H1 (cell line): ENCODE measurements at regions not wholly inside any gene's neighbourhood (a gene's known extent, or its start where the extent isn't known, plus 50 kb on each side); places are given as distances from the start of the nearest gene placed in this dataset.

Source experiments
- CTCF ChIA-PET: fragments of 300-600 bp; sonication (Branson Sonifier 250); formaldehyde crosslinking; loops from one replicate; lab custom pipeline; 2021; ENCODE audit not compliant: partially characterized antibody; lab: Charles Lee
- POLR2A ChIA-PET: fragments of 300-600 bp; sonication (Branson Sonifier 250); formaldehyde crosslinking; loops from one replicate; lab custom pipeline; 2021; ENCODE audit warnings: inconsistent platforms; ENCODE audit not compliant: partially characterized antibody; lab: Charles Lee
- DNase-seq, 2 experiments: peaks; one replicate each; pipeline versions ENCODE4 v3.0.0 to v3.0.0-alpha.2; 2010 to 2022; ENCODE audit warnings: low spot score in 2 of 2, low read depth in 1 of 2, mixed read lengths in 1 of 2
- FAIRE-seq: peaks from 2 replicates; lab custom pipeline; 2011; peaks lifted over from hg19 to GRCh38; lab: Jason Lieb, UNC
- H2AFZ ChIP-seq: 2 replicates; pipeline ENCODE4 v1.8.1; 2012; ENCODE audit warnings: low read length, inconsistent platforms
- H2AK5ac ChIP-seq: 2 replicates; pipeline ENCODE4 v1.6.1; 2013; ENCODE audit warnings: low read depth, low read length
- H2BK120ac ChIP-seq: replicated peaks from 2 replicates; pipeline ENCODE3; 2013; ENCODE audit warnings: low read depth, low read length, inconsistent platforms
- H2BK12ac ChIP-seq: 2 replicates; pipeline ENCODE4 v1.6.1; 2013; ENCODE audit warnings: low read depth, low read length
- H2BK15ac ChIP-seq: 2 replicates; pipeline ENCODE4 v1.6.1; 2013; ENCODE audit warnings: low read length
- H2BK20ac ChIP-seq: 2 replicates; pipeline ENCODE4 v1.6.1; 2013; ENCODE audit warnings: low read length
- H2BK5ac ChIP-seq: 2 replicates; pipeline ENCODE4 v1.6.1; 2013; ENCODE audit warnings: low read depth, low read length
- H3K14ac ChIP-seq: 2 replicates; pipeline ENCODE4 v1.6.1; 2013; ENCODE audit warnings: inconsistent platforms; ENCODE audit not compliant: insufficient read length
- H3K18ac ChIP-seq: 2 replicates; pipeline ENCODE4 v1.6.1; 2013; ENCODE audit warnings: low read length; ENCODE audit errors: extremely low read depth
- H3K23ac ChIP-seq: 2 replicates; pipeline ENCODE4 v1.6.1; 2013; ENCODE audit warnings: inconsistent platforms; ENCODE audit not compliant: insufficient read length
- H3K23me2 ChIP-seq: 2 replicates; pipeline ENCODE4 v1.6.1; 2013; ENCODE audit warnings: low read depth, low read length
- H3K27ac ChIP-seq: 2 replicates; pipeline ENCODE4 v1.6.1; 2011; ENCODE audit warnings: low read depth, low read length, inconsistent platforms
- H3K27me3 ChIP-seq, 4 experiments: replicated peaks in 1 of 4; 1 replicate in 1 of 4; 2 replicates in 3 of 4; pipeline versions ENCODE4 v1.6.1 to v1.8.1; 2011 to 2013; ENCODE audit warnings: low read length in 3 of 4, mild to moderate bottlenecking in 3 of 4, inconsistent platforms in 2 of 4, mixed read lengths in 2 of 4, moderate library complexity in 1 of 4; ENCODE audit not compliant: control insufficient read depth in 3 of 4, insufficient read depth in 3 of 4; ENCODE audit errors: extremely low read depth in 1 of 4
- H3K36me3 ChIP-seq, 4 experiments: 2 replicates each; pipeline versions ENCODE4 v1.6.1 to v1.8.1; 2011 to 2013; ENCODE audit warnings: mild to moderate bottlenecking in 4 of 4, low read length in 3 of 4, moderate library complexity in 2 of 4, control low read depth in 1 of 4, inconsistent platforms in 1 of 4; ENCODE audit not compliant: insufficient read depth in 4 of 4, control insufficient read depth in 2 of 4
- H3K4ac ChIP-seq: replicated peaks from 2 replicates; pipeline ENCODE3; 2013; ENCODE audit warnings: low read length, low read depth, mixed read lengths, inconsistent platforms; ENCODE audit not compliant: insufficient read length
- H3K4me1 ChIP-seq, 4 experiments: replicated peaks in 1 of 4; 1 replicate in 1 of 4; 2 replicates in 3 of 4; pipeline versions ENCODE4 v1.6.1 to v1.8.1; 2011 to 2013; ENCODE audit warnings: low read length in 3 of 4, inconsistent platforms in 2 of 4, mixed read lengths in 1 of 4; ENCODE audit not compliant: insufficient read depth in 4 of 4, control insufficient read depth in 3 of 4
- H3K4me2 ChIP-seq, 2 experiments: 2 replicates each; pipeline versions ENCODE4 v1.6.1 to v1.8.1; 2011 to 2013; ENCODE audit warnings: low read depth in 2 of 2, low read length in 2 of 2, control low read depth in 1 of 2, inconsistent platforms in 1 of 2, mild to moderate bottlenecking in 1 of 2; ENCODE audit not compliant: insufficient read depth in 1 of 2
- H3K4me3 ChIP-seq, 4 experiments: fragments of 200-600, 300-600 bp in 1 of 4; sonication (generic), shearing (Covaris generic), sonication (Bioruptor Twin) in 1 of 4; 2 replicates each; pipeline versions ENCODE4 v1.5.1 to v1.8.1; 2011 to 2016; ENCODE audit warnings: low read length in 4 of 4, low read depth in 3 of 4, control low read depth in 2 of 4, inconsistent platforms in 2 of 4, mild to moderate bottlenecking in 2 of 4, mixed read lengths in 1 of 4, moderate library complexity in 1 of 4; ENCODE audit not compliant: insufficient read depth in 2 of 4; ENCODE audit errors: extremely low read depth in 1 of 4
- H3K56ac ChIP-seq: replicated peaks from 2 replicates; pipeline ENCODE3; 2013; ENCODE audit warnings: low read depth, mild to moderate bottlenecking, mixed read lengths, low read length, inconsistent platforms; ENCODE audit not compliant: insufficient read length
- H3K79me1 ChIP-seq: 2 replicates; pipeline ENCODE4 v1.6.1; 2013; ENCODE audit warnings: low read depth, low read length, control low read depth
- H3K79me2 ChIP-seq, 2 experiments: 2 replicates each; pipeline versions ENCODE4 v1.6.1 to v1.8.1; 2012 to 2013; ENCODE audit warnings: low read length in 2 of 2, mild to moderate bottlenecking in 2 of 2, inconsistent platforms in 1 of 2; ENCODE audit not compliant: insufficient read depth in 2 of 2, control insufficient read depth in 1 of 2
- H3K9ac ChIP-seq, 4 experiments: replicated peaks in 1 of 4; 1 replicate in 1 of 4; 2 replicates in 3 of 4; pipeline versions ENCODE4 v1.6.1 to v1.8.1; 2011 to 2013; ENCODE audit warnings: low read depth in 3 of 4, low read length in 3 of 4, control low read depth in 2 of 4, mild to moderate bottlenecking in 2 of 4, moderate library complexity in 2 of 4, inconsistent platforms in 1 of 4; ENCODE audit errors: extremely low read depth in 1 of 4
- H3K9me3 ChIP-seq, 2 experiments: 2 replicates each; pipeline versions ENCODE4 v1.6.1 to v1.8.1; 2012 to 2013; ENCODE audit warnings: mild to moderate bottlenecking in 2 of 2, moderate library complexity in 2 of 2, control low read depth in 1 of 2, inconsistent platforms in 1 of 2, low read depth in 1 of 2, low read length in 1 of 2, mixed read lengths in 1 of 2; ENCODE audit not compliant: insufficient read depth in 2 of 2
- H4K20me1 ChIP-seq, 2 experiments: replicated peaks in 1 of 2; 2 replicates each; pipeline versions ENCODE3 to v1.8.1; 2011 to 2013; ENCODE audit warnings: inconsistent platforms in 2 of 2, low read length in 2 of 2, mild to moderate bottlenecking in 1 of 2; ENCODE audit not compliant: insufficient read depth in 2 of 2, control insufficient read depth in 1 of 2
- H4K5ac ChIP-seq: 2 replicates; pipeline ENCODE4 v1.6.1; 2013; ENCODE audit warnings: low read length, low read depth, mixed read lengths, inconsistent platforms; ENCODE audit not compliant: insufficient read length
- H4K8ac ChIP-seq: 2 replicates; pipeline ENCODE4 v1.8.0; 2013; ENCODE audit warnings: mild to moderate bottlenecking, moderate library complexity, low read length, inconsistent platforms; ENCODE audit not compliant: insufficient read depth; ENCODE audit errors: extremely low read depth
- H4K91ac ChIP-seq: replicated peaks from 2 replicates; pipeline ENCODE3; 2013; ENCODE audit warnings: low read length, mixed read lengths, inconsistent platforms; ENCODE audit not compliant: insufficient read length
- HDAC2 ChIP-seq, 2 experiments: fragments of 300-600 bp in 1 of 2; sonication (generic) in 1 of 2; IDR thresholded peaks; 2 replicates each; pipeline ENCODE4 v1.6.1; 2011 to 2012; ENCODE audit warnings: low read depth in 2 of 2, low read length in 2 of 2, mild to moderate bottlenecking in 2 of 2, moderate library complexity in 2 of 2, borderline replicate concordance in 1 of 2, inconsistent platforms in 1 of 2
- JUND ChIP-seq: IDR thresholded peaks from 2 replicates; pipeline ENCODE4 v1.6.1; 2011; ENCODE audit warnings: mild to moderate bottlenecking, improper control_type of control experiment, low read length
- KDM1A ChIP-seq: fragments of 200-600, 300-600 bp; sonication (generic); IDR thresholded peaks from 2 replicates; pipeline ENCODE4 v1.7.1; 2016; ENCODE audit warnings: mild to moderate bottlenecking, low read length, borderline replicate concordance
- PHF8 ChIP-seq: fragments of 200-600 bp; sonication (generic); conservative IDR thresholded peaks from 2 replicates; pipeline ENCODE4 v1.7.1; 2012; ENCODE audit warnings: low read depth, mild to moderate bottlenecking, inconsistent platforms, low read length, moderate library complexity
- SIN3A ChIP-seq, 2 experiments: IDR thresholded peaks in 1 of 2; conservative IDR thresholded peaks in 1 of 2; 2 replicates each; pipeline ENCODE4 v1.6.1; 2011 to 2012; ENCODE audit warnings: low read length in 2 of 2, improper control_type of control experiment in 1 of 2, low read depth in 1 of 2, mild to moderate bottlenecking in 1 of 2
- TAF7 ChIP-seq: optimal IDR thresholded peaks from 2 replicates; pipeline ENCODE3; 2011; ENCODE audit warnings: low read depth, mild to moderate bottlenecking, inconsistent platforms, low read length, moderate library complexity, borderline replicate concordance
- WGBS, 2 experiments: shearing (Covaris generic) in 1 of 2; methylation state at CpG; one replicate each; pipeline versions ENCODE4 v1.1.6 to v1.1.7; 2013 to 2015; ENCODE audit warnings: low lambda C conversion rate in 2 of 2, mixed read lengths in 2 of 2, inconsistent platforms in 1 of 2, low coverage in 1 of 2, missing lambda C conversion rate in 1 of 2; ENCODE audit not compliant: insufficient replicate concordance in 2 of 2, insufficient coverage in 1 of 2, insufficient read length in 1 of 2; ENCODE audit errors: extremely low coverage in 1 of 2, missing lambda C conversion rate in 1 of 2; 5-methylcytosine and 5-hydroxymethylcytosine counted together

DNA sequence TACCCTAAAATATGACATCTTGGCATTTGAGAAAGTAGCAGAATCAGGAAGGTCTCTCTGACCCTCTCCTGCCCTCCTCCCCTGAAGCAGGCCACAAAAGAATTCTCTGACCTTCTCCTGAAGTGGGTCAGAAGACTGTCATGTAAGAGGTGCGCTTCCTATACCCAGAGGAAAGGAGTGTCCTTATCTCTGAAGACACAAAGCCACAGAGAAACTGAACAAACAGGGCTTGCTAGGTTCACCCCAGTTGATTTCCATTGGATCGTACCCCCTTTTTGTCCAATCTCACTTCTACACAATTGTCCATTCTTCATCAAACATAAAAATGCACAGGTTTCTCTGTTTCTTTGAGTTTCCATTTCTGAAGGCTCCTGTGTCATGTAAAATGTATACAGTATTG lies 272.0 kb upstream of the SOX4 start:
- FAIRE-seq, result no peak
- 90% methylated on average over 2 of the region's 2 CpGs; no CpG with 5 or more reads in 1 of the 2 experiments for WGBS, 2 experiments

More for the DNA sequence above, 272.0 kb upstream of the SOX4 start:
- H3K18ac ChIP-seq, result no peak overlapping the region
- no peak overlapping the region for H3K4me3 ChIP-seq
- H3K79me2 ChIP-seq, result no peaks in the 10 kb centered on the region; a peak in 1 of 4 replicates
- no peak overlapping the region for H2BK12ac ChIP-seq
- H3K36me3 ChIP-seq, result no peaks in the 10 kb centered on the region
- DNase-seq, result no peak
- no peak overlapping the region for H3K4me2 ChIP-seq
- H2AK5ac ChIP-seq, result no peak overlapping the region
- no peak overlapping the region for H3K4ac ChIP-seq
- H3K79me1 ChIP-seq, result no peaks in the 10 kb centered on the region
- no peak overlapping the region for H4K8ac ChIP-seq
- H3K4me1 ChIP-seq, result no peaks in the 10 kb centered on the region
- ChIA-PET POLR2A (no interaction called here), CTCF (no interaction called here)
- no peak overlapping the region for H2BK20ac ChIP-seq
- TF ChIP-seq HDAC2 (IDR thresholded peaks at IDR 0.05; ENCODE audit: borderline replicate concordance in 1 of 2, low read depth in 2 of 2, low read length in 2 of 2), result no peak
- TF ChIP-seq KDM1A, result no peak
- TF ChIP-seq TAF7, result no peak
- no peak for TF ChIP-seq JUND
- no peak for TF ChIP-seq SIN3A (conservative IDR thresholded peaks at IDR 0.05 in 1 of 2, IDR thresholded peaks at IDR 0.05 in 1 of 2; ENCODE audit: low read depth in 1 of 2, low read length in 2 of 2)
- TF ChIP-seq PHF8, result no peak
- no peak overlapping the region for H2BK120ac ChIP-seq
- no peaks in the 10 kb centered on the region for H3K23me2 ChIP-seq
- no peak overlapping the region for H4K91ac ChIP-seq
- H4K5ac ChIP-seq, result no peak overlapping the region
- H2BK15ac ChIP-seq, result no peak overlapping the region
- H3K9me3 ChIP-seq, result no peaks in the 10 kb centered on the region
- no peaks in the 10 kb centered on the region for H4K20me1 ChIP-seq
- H3K56ac ChIP-seq, result no peak overlapping the region
- H3K14ac ChIP-seq, result no peak overlapping the region
- no peak overlapping the region for H2BK5ac ChIP-seq
- H3K23ac ChIP-seq, result no peak overlapping the region
- no peak overlapping the region for H2AFZ ChIP-seq
- H3K9ac ChIP-seq, result no peak overlapping the region
- H3K27ac ChIP-seq, result no peak overlapping the region
- no peaks in the 10 kb centered on the region for H3K27me3 ChIP-seq
